Activated naive CD8-positive, alpha-beta T cell treated with anti-CD3 and anti-CD28 coated beads, Interleukin-2, amount 10 ng/mL, durations not matched to agents 7 days and 5 days (primary cell): ENCODE measurements at regions not wholly inside any gene's neighbourhood (a gene's known extent, or its start where the extent isn't known, plus 50 kb on each side); places are given as distances from the start of the nearest gene placed in this dataset.

Source experiments
- ATAC-seq: fragments of 150-1000 bp; cut with Tn5 transposase; one replicate; pipeline ENCODE4 v1.10.0; 2021; ENCODE audit warnings: low read depth, moderate library complexity
- POLR2A ChIA-PET: fragments of 350-600 bp; sonication (Branson Sonifier 250); formaldehyde crosslinking; loops from one replicate; lab custom pipeline; 2021; ENCODE audit warnings: antibody characterized with exemption; lab: Charles Lee
- DNase-seq: peaks from one replicate; pipeline ENCODE4 v3.0.0; 2021
- H3K27ac Mint-ChIP-seq: one replicate; pipeline ENCODE4 v1.8.0; 2022; ENCODE audit warnings: mild to moderate bottlenecking, mixed read lengths
- H3K27me3 Mint-ChIP-seq: one replicate; pipeline ENCODE4 v1.8.0; 2022; ENCODE audit warnings: mild to moderate bottlenecking, moderate library complexity, mixed read lengths
- H3K36me3 Mint-ChIP-seq: one replicate; pipeline ENCODE4 v1.8.0; 2021; ENCODE audit warnings: mild to moderate bottlenecking, mixed read lengths
- H3K4me1 Mint-ChIP-seq: one replicate; pipeline ENCODE4 v1.8.0; 2021; ENCODE audit warnings: mixed read lengths
- H3K4me3 Mint-ChIP-seq: one replicate; pipeline ENCODE4 v1.8.0; 2022; ENCODE audit warnings: mild to moderate bottlenecking, moderate library complexity, mixed read lengths
- H3K9me3 Mint-ChIP-seq: one replicate; pipeline ENCODE4 v1.8.0; 2021; ENCODE audit warnings: mixed read lengths

- no peaks in the 10 kb centered on the region for H3K36me3 Mint-ChIP-seq
- no peak overlapping the region for H3K4me3 Mint-ChIP-seq
- ATAC-seq (no peak), DNase-seq (no peak)
- no peaks in the 10 kb centered on the region for H3K9me3 Mint-ChIP-seq
- no peaks in the 10 kb centered on the region for H3K27me3 Mint-ChIP-seq
- no peak overlapping the region for H3K27ac Mint-ChIP-seq
- POLR2A ChIA-PET: no interaction called here
- H3K4me1 Mint-ChIP-seq: no peaks in the 10 kb centered on the region
Observed at GRCh38 chr2:41111836-41112627, 660.1 kb upstream of the SLC8A1 start.

DNA sequence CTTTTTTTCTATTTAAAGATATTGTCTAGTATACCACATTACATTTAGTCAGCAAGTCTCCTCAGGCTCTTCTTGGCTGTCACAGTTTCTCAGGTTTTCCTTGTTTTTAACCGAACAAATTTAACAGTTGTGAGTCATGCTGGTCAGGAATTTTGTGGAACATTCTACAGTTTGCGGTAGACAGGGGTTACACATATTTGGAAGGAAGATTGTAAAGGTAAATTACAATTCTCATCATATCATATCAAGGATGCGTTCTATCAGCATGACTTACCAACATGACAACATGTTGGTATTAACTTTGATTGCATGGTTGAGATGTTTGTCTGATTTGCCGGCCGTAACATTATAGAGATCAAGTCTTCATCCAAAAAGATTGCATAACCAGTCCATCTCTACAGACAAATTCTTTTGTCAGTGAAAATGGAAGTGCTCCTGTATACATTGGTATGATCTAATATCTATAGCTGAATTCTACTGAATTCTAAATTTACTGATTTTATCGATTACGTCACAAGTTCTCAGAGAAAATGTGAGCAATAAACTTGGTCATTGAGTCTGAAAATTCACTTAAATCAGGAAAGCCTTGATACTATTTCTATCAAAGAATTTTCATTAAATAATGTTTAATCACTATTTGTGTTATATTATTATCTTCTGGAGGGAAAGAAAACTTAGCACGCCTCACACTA is 664.4 kb upstream of the SLC8A1 start:
- DNase-seq: no peak
- Mint-ChIP-seq H3K36me3 (no peaks in the 10 kb centered on the region), H3K9me3 (peaks cover 1% of the 10 kb centered on the region), H3K4me3 (no peak overlapping the region), H3K27me3 (no peaks in the 10 kb centered on the region), H3K27ac (no peak overlapping the region), H3K4me1 (no peaks in the 10 kb centered on the region)
- POLR2A ChIA-PET: no interaction called here
- no peak for ATAC-seq

GRCh38 chr2:41119489-41119888 is 667.6 kb upstream of the SLC8A1 start:
- no peak for DNase-seq
- POLR2A ChIA-PET: no interaction called here
- Mint-ChIP-seq H3K36me3 (no peaks in the 10 kb centered on the region), H3K9me3 (peaks cover 1% of the 10 kb centered on the region), H3K27ac (no peak overlapping the region), H3K4me1 (no peaks in the 10 kb centered on the region), H3K27me3 (no peaks in the 10 kb centered on the region), H3K4me3 (no peak overlapping the region)
- no peak for ATAC-seq

- H3K4me3 Mint-ChIP-seq: no peak overlapping the region
- no peaks in the 10 kb centered on the region for H3K27me3 Mint-ChIP-seq
- no peak for DNase-seq
- H3K9me3 Mint-ChIP-seq: no peaks in the 10 kb centered on the region
- H3K36me3 Mint-ChIP-seq: no peaks in the 10 kb centered on the region
- no peak overlapping the region for H3K27ac Mint-ChIP-seq
- no peaks in the 10 kb centered on the region for H3K4me1 Mint-ChIP-seq
- POLR2A ChIA-PET: no interaction called here
- ATAC-seq: no peak
Observed at GRCh38 chr2:41123341-41123740, 671.5 kb upstream of the SLC8A1 start.

- POLR2A ChIA-PET: no interaction called here
- H3K9me3 Mint-ChIP-seq: no peaks in the 10 kb centered on the region
- H3K4me3 Mint-ChIP-seq: no peak overlapping the region
- DNase-seq (no peak), ATAC-seq (no peak)
- no peaks in the 10 kb centered on the region for H3K4me1 Mint-ChIP-seq
- no peaks in the 10 kb centered on the region for H3K36me3 Mint-ChIP-seq
- H3K27me3 Mint-ChIP-seq: no peaks in the 10 kb centered on the region
- no peak overlapping the region for H3K27ac Mint-ChIP-seq
Observed at GRCh38 chr2:41127351-41127750, 675.5 kb upstream of the SLC8A1 start.

- POLR2A ChIA-PET: no interaction called here
- H3K4me1 Mint-ChIP-seq: no peaks in the 10 kb centered on the region
- no peaks in the 10 kb centered on the region for H3K27me3 Mint-ChIP-seq
- DNase-seq: no peak
- ATAC-seq: no peak
- no peak overlapping the region for H3K4me3 Mint-ChIP-seq
- H3K9me3 Mint-ChIP-seq: peaks cover 1% of the 10 kb centered on the region
- H3K27ac Mint-ChIP-seq: no peak overlapping the region
- H3K36me3 Mint-ChIP-seq: no peaks in the 10 kb centered on the region
Observed at GRCh38 chr2:41129988-41130387, 678.1 kb upstream of the SLC8A1 start.

- DNase-seq (no peak), ATAC-seq (no peak)
- H3K9me3 Mint-ChIP-seq: peaks cover 1% of the 10 kb centered on the region
- no peaks in the 10 kb centered on the region for H3K36me3 Mint-ChIP-seq
- no peak overlapping the region for H3K4me3 Mint-ChIP-seq
- H3K4me1 Mint-ChIP-seq: no peaks in the 10 kb centered on the region
- H3K27me3 Mint-ChIP-seq: no peaks in the 10 kb centered on the region
- no peak overlapping the region for H3K27ac Mint-ChIP-seq
- POLR2A ChIA-PET: no interaction called here
Observed at GRCh38 chr2:41137031-41137430, 685.1 kb upstream of the SLC8A1 start.

- DNase-seq (no peak), ATAC-seq (no peak)
- Mint-ChIP-seq H3K27me3 (no peaks in the 10 kb centered on the region), H3K4me3 (no peak overlapping the region), H3K36me3 (no peaks in the 10 kb centered on the region), H3K4me1 (no peaks in the 10 kb centered on the region), H3K9me3 (no peaks in the 10 kb centered on the region), H3K27ac (no peak overlapping the region)
- POLR2A ChIA-PET: no interaction called here
Observed at GRCh38 chr2:41141146-41141791, 689.4 kb upstream of the SLC8A1 start.

DNA sequence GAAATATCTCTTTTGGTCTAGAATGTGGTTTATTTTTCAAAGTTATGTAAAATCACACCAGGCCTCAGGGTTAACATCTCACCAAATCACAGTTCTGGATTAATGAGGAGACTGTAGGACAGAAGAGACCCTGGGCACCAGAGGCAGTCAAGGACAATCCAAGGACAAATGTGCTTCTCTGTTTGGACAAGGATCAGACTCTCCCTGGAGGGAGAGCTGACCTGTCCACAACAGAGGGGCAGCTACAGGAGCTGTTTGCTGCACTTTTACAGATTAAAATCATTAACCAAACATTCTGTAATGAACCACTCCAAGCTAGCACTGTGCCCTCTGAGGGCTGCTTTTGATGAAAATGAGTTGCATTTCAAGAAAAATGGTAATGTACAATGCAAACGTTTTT is 690.6 kb upstream of the SLC8A1 start:
- DNase-seq (no peak), ATAC-seq (no peak)
- POLR2A ChIA-PET: no interaction called here
- Mint-ChIP-seq H3K9me3 (no peaks in the 10 kb centered on the region), H3K27ac (no peak overlapping the region), H3K4me1 (no peaks in the 10 kb centered on the region), H3K4me3 (no peak overlapping the region), H3K27me3 (no peaks in the 10 kb centered on the region), H3K36me3 (no peaks in the 10 kb centered on the region)

GRCh38 chr2:41145066-41145465 is 693.2 kb upstream of the SLC8A1 start:
- no peaks in the 10 kb centered on the region for H3K27me3 Mint-ChIP-seq
- no peaks in the 10 kb centered on the region for H3K9me3 Mint-ChIP-seq
- POLR2A ChIA-PET: no interaction called here
- DNase-seq (no peak), ATAC-seq (no peak)
- no peaks in the 10 kb centered on the region for H3K4me1 Mint-ChIP-seq
- H3K36me3 Mint-ChIP-seq: no peaks in the 10 kb centered on the region
- H3K4me3 Mint-ChIP-seq: no peak overlapping the region
- no peak overlapping the region for H3K27ac Mint-ChIP-seq

DNA sequence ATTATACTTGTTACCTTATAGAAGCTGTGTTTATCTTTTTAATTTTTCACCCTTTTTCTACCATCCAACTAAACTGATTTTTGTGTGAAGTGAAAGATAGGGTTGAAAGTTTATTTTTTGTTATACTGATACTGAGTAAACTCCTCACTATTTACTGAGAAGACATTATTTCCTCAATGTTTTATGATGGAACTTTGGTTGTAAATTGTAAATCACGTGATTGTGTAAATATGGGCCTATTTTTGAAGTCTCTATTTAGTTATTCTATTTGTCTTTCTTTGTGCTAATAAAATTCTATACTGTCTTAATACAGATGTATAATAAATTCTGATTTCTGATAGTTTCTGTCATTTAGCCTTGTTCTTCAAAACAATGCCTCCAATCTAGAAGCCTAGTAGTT is 697.2 kb upstream of the SLC8A1 start:
- ATAC-seq (no peak), DNase-seq (no peak)
- Mint-ChIP-seq H3K36me3 (no peaks in the 10 kb centered on the region), H3K4me1 (no peaks in the 10 kb centered on the region), H3K27ac (no peak overlapping the region), H3K4me3 (no peak overlapping the region), H3K27me3 (no peaks in the 10 kb centered on the region), H3K9me3 (no peaks in the 10 kb centered on the region)
- POLR2A ChIA-PET: no interaction called here

- Mint-ChIP-seq H3K27me3 (no peaks in the 10 kb centered on the region), H3K36me3 (no peaks in the 10 kb centered on the region), H3K27ac (no peak overlapping the region), H3K9me3 (no peaks in the 10 kb centered on the region), H3K4me1 (no peaks in the 10 kb centered on the region), H3K4me3 (no peak overlapping the region)
- POLR2A ChIA-PET: no interaction called here
- DNase-seq (no peak), ATAC-seq (no peak)
Observed at GRCh38 chr2:41151746-41152145, 699.9 kb upstream of the SLC8A1 start.

- no peaks in the 10 kb centered on the region for H3K4me1 Mint-ChIP-seq
- ATAC-seq (no peak), DNase-seq (no peak)
- peaks cover 3% of the 10 kb centered on the region for H3K9me3 Mint-ChIP-seq
- no peaks in the 10 kb centered on the region for H3K36me3 Mint-ChIP-seq
- H3K27ac Mint-ChIP-seq: no peak overlapping the region
- H3K27me3 Mint-ChIP-seq: no peaks in the 10 kb centered on the region
- no peak overlapping the region for H3K4me3 Mint-ChIP-seq
- POLR2A ChIA-PET: no interaction called here
Observed at GRCh38 chr2:41152318-41152717, 700.4 kb upstream of the SLC8A1 start.

- POLR2A ChIA-PET: no interaction called here
- Mint-ChIP-seq H3K36me3 (no peaks in the 10 kb centered on the region), H3K27ac (peak overlapping the region; percentile 69), H3K4me3 (no peak overlapping the region), H3K9me3 (peaks cover 5% of the 10 kb centered on the region), H3K4me1 (peaks cover 3% of the 10 kb centered on the region), H3K27me3 (no peaks in the 10 kb centered on the region)
- DNase-seq (no peak), ATAC-seq (peak; percentile 86)
Observed at GRCh38 chr2:41160439-41160838, 708.5 kb upstream of the SLC8A1 start.
